ENCODE measurements at regions not wholly inside any gene's neighbourhood (a gene's known extent, or its start where the extent isn't known, plus 50 kb on each side); places are given as distances from the start of the nearest gene placed in this dataset.

- H3K4me1 Mint-ChIP-seq = no peaks in the 10 kb centered on the region
These were observed 624.4 kb downstream of the NCAM2 start for GRCh38 chr21:21622460-21623234.

More at GRCh38 chr21:21622460-21623234, 624.4 kb downstream of the NCAM2 start:
- no peak for DNase-seq (ENCODE audit: low spot score)
- H3K27ac Mint-ChIP-seq = no peak overlapping the region
- TF ChIP-seq ATF2 (CRISPR knock-in tag; IDR thresholded peaks at IDR 0.05; ENCODE audit: borderline replicate concordance, low read depth) (no peak), STAT6 (CRISPR knock-in tag; conservative IDR thresholded peaks at IDR 0.05; ENCODE audit: low read depth) (no peak), NFATC4 (CRISPR knock-in tag; IDR thresholded peaks at IDR 0.05) (no peak), TP53 (CRISPR knock-in tag; IDR thresholded peaks at IDR 0.05) (no peak), ATF6 (CRISPR knock-in tag; IDR thresholded peaks at IDR 0.05) (no peak), E2F1 (CRISPR knock-in tag; IDR thresholded peaks at IDR 0.05) (no peak), USF2 (CRISPR knock-in tag; IDR thresholded peaks at IDR 0.05) (no peak), IRF2 (CRISPR knock-in tag; IDR thresholded peaks at IDR 0.05; ENCODE audit: borderline replicate concordance, low read depth) (no peak)
- TF ChIP-seq, protein P1, sequence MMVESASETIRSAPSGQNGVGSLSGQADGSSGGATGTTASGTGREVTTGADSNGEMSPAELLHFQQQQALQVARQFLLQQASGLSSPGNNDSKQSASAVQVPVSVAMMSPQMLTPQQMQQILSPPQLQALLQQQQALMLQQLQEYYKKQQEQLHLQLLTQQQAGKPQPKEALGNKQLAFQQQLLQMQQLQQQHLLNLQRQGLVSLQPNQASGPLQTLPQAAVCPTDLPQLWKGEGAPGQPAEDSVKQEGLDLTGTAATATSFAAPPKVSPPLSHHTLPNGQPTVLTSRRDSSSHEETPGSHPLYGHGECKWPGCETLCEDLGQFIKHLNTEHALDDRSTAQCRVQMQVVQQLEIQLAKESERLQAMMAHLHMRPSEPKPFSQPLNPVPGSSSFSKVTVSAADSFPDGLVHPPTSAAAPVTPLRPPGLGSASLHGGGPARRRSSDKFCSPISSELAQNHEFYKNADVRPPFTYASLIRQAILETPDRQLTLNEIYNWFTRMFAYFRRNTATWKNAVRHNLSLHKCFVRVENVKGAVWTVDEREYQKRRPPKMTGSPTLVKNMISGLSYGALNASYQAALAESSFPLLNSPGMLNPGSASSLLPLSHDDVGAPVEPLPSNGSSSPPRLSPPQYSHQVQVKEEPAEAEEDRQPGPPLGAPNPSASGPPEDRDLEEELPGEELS (CRISPR knock-in tag; IDR thresholded peaks at IDR 0.05) = no peak
- TF ChIP-seq, protein P2, sequence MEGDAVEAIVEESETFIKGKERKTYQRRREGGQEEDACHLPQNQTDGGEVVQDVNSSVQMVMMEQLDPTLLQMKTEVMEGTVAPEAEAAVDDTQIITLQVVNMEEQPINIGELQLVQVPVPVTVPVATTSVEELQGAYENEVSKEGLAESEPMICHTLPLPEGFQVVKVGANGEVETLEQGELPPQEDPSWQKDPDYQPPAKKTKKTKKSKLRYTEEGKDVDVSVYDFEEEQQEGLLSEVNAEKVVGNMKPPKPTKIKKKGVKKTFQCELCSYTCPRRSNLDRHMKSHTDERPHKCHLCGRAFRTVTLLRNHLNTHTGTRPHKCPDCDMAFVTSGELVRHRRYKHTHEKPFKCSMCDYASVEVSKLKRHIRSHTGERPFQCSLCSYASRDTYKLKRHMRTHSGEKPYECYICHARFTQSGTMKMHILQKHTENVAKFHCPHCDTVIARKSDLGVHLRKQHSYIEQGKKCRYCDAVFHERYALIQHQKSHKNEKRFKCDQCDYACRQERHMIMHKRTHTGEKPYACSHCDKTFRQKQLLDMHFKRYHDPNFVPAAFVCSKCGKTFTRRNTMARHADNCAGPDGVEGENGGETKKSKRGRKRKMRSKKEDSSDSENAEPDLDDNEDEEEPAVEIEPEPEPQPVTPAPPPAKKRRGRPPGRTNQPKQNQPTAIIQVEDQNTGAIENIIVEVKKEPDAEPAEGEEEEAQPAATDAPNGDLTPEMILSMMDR (IDR thresholded peaks at IDR 0.05) = no peak
- TF ChIP-seq, protein P3, sequence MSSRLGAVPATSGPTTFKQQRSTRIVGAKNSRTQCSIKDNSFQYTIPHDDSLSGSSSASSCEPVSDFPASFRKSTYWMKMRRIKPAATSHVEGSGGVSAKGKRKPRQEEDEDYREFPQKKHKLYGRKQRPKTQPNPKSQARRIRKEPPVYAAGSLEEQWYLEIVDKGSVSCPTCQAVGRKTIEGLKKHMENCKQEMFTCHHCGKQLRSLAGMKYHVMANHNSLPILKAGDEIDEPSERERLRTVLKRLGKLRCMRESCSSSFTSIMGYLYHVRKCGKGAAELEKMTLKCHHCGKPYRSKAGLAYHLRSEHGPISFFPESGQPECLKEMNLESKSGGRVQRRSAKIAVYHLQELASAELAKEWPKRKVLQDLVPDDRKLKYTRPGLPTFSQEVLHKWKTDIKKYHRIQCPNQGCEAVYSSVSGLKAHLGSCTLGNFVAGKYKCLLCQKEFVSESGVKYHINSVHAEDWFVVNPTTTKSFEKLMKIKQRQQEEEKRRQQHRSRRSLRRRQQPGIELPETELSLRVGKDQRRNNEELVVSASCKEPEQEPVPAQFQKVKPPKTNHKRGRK (CRISPR knock-in tag; IDR thresholded peaks at IDR 0.05; ENCODE audit: borderline replicate concordance) = no peak
- TF ChIP-seq, protein P4, sequence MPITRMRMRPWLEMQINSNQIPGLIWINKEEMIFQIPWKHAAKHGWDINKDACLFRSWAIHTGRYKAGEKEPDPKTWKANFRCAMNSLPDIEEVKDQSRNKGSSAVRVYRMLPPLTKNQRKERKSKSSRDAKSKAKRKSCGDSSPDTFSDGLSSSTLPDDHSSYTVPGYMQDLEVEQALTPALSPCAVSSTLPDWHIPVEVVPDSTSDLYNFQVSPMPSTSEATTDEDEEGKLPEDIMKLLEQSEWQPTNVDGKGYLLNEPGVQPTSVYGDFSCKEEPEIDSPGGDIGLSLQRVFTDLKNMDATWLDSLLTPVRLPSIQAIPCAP (CRISPR knock-in tag; IDR thresholded peaks at IDR 0.05) = no peak
- no peak for ATAC-seq
- no peaks in the 10 kb centered on the region for H3K36me3 Mint-ChIP-seq
- no peaks in the 10 kb centered on the region for H3K9me3 Mint-ChIP-seq
- CTCF ChIA-PET = no interaction called here
- POLR2A ChIA-PET = no interaction called here
- H3K4me3 Mint-ChIP-seq = no peak overlapping the region
- H3K27me3 Mint-ChIP-seq (ENCODE audit: low read depth) = no peaks in the 10 kb centered on the region

Data from WTC11 (cell line).